ENCODE measurements at regions not wholly inside any gene's neighbourhood (a gene's known extent, or its start where the extent isn't known, plus 50 kb on each side); places are given as distances from the start of the nearest gene placed in this dataset.

GRCh38 chr10:7035126-7035761 is 375.6 kb downstream of the SFMBT2 start:
- no peak for TF ChIP-seq EZH2 (IDR thresholded peaks at IDR 0.05; ENCODE audit: low read length, unreplicated experiment)
- TF ChIP-seq, protein P1, sequence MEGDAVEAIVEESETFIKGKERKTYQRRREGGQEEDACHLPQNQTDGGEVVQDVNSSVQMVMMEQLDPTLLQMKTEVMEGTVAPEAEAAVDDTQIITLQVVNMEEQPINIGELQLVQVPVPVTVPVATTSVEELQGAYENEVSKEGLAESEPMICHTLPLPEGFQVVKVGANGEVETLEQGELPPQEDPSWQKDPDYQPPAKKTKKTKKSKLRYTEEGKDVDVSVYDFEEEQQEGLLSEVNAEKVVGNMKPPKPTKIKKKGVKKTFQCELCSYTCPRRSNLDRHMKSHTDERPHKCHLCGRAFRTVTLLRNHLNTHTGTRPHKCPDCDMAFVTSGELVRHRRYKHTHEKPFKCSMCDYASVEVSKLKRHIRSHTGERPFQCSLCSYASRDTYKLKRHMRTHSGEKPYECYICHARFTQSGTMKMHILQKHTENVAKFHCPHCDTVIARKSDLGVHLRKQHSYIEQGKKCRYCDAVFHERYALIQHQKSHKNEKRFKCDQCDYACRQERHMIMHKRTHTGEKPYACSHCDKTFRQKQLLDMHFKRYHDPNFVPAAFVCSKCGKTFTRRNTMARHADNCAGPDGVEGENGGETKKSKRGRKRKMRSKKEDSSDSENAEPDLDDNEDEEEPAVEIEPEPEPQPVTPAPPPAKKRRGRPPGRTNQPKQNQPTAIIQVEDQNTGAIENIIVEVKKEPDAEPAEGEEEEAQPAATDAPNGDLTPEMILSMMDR (conservative IDR thresholded peaks at IDR 0.05; ENCODE audit: low read depth, low read length) = no peak
- TF ChIP-seq EZH2phosphoT487 (IDR thresholded peaks at IDR 0.05; ENCODE audit: borderline replicate concordance, low read length) = no peak
